ENCODE measurements at regions not wholly inside any gene's neighbourhood (a gene's known extent, or its start where the extent isn't known, plus 50 kb on each side); places are given as distances from the start of the nearest gene placed in this dataset.

- Histone ChIP-seq H3K36me3 (no peaks in the 10 kb centered on the region), H3K27ac (no peak overlapping the region), H3K4me3 (no peak overlapping the region), H3K27me3 (no peaks in the 10 kb centered on the region), H3K9me3 (no peaks in the 10 kb centered on the region), H3K4me1 (no peaks in the 10 kb centered on the region)
- DNase-seq: no peak
- 49 to 71% methylated on average over 3 of the region's 3 CpGs for WGBS, 2 donors
- no peak for TF ChIP-seq POLR2AphosphoS5 (IDR thresholded peaks at IDR 0.05)
- no peak for TF ChIP-seq CTCF (IDR thresholded peaks at IDR 0.05)
- no peak for TF ChIP-seq POLR2A (IDR thresholded peaks at IDR 0.05)
- TF ChIP-seq EP300 (IDR thresholded peaks at IDR 0.05): no peak
- intact Hi-C loops (cut with DNase I): no loop called here
Measured at GRCh38 chr11:13098063-13098462, 88.9 kb downstream of the RASSF10 start.

- Histone ChIP-seq H3K4me3 (no peak overlapping the region), H3K27me3 (no peaks in the 10 kb centered on the region), H3K27ac (no peak overlapping the region), H3K4me1 (no peaks in the 10 kb centered on the region), H3K9me3 (no peaks in the 10 kb centered on the region), H3K36me3 (no peaks in the 10 kb centered on the region)
- 88 to 95% methylated on average over 3 of the region's 3 CpGs for WGBS, 2 donors
- no peak for TF ChIP-seq CTCF (IDR thresholded peaks at IDR 0.05)
- TF ChIP-seq EP300 (IDR thresholded peaks at IDR 0.05): no peak
- TF ChIP-seq POLR2A (IDR thresholded peaks at IDR 0.05): no peak
- no peak for TF ChIP-seq POLR2AphosphoS5 (IDR thresholded peaks at IDR 0.05)
- no peak for DNase-seq
- intact Hi-C loops (cut with DNase I): no loop called here
Measured at GRCh38 chr11:13098616-13099289, 89.6 kb downstream of the RASSF10 start.

- Histone ChIP-seq H3K36me3 (no peaks in the 10 kb centered on the region), H3K4me3 (no peak overlapping the region), H3K9me3 (no peaks in the 10 kb centered on the region), H3K4me1 (no peaks in the 10 kb centered on the region), H3K27ac (no peak overlapping the region), H3K27me3 (no peaks in the 10 kb centered on the region)
- intact Hi-C loops (cut with DNase I): no loop called here
- WGBS, 2 donors: 88 to 91% methylated on average over 5 of the region's 5 CpGs
- TF ChIP-seq EP300 (IDR thresholded peaks at IDR 0.05): no peak
- no peak for TF ChIP-seq CTCF (IDR thresholded peaks at IDR 0.05)
- TF ChIP-seq POLR2A (IDR thresholded peaks at IDR 0.05): no peak
- TF ChIP-seq POLR2AphosphoS5 (IDR thresholded peaks at IDR 0.05): no peak
- no peak for DNase-seq
Measured at GRCh38 chr11:13101644-13102512, 92.8 kb downstream of the RASSF10 start.

- no peaks in the 10 kb centered on the region for H3K4me1 ChIP-seq
- H3K9me3 ChIP-seq: no peaks in the 10 kb centered on the region
- H3K27me3 ChIP-seq: no peaks in the 10 kb centered on the region
- TF ChIP-seq EP300 (IDR thresholded peaks at IDR 0.05) (no peak), POLR2A (IDR thresholded peaks at IDR 0.05) (no peak), POLR2AphosphoS5 (IDR thresholded peaks at IDR 0.05) (no peak), CTCF (IDR thresholded peaks at IDR 0.05) (no peak)
- intact Hi-C loops (cut with DNase I): no loop called here
- H3K27ac ChIP-seq: no peak overlapping the region
- no peaks in the 10 kb centered on the region for H3K36me3 ChIP-seq
- 57 to 85% methylated on average over 2 of the region's 2 CpGs for WGBS, 2 donors
- no peak for DNase-seq
- H3K4me3 ChIP-seq: no peak overlapping the region
Measured at GRCh38 chr11:13102513-13102840, 93.4 kb downstream of the RASSF10 start.
